Activated naive CD8-positive, alpha-beta T cell treated with anti-CD3 and anti-CD28 coated beads, Interleukin-2, amount 50 U/mL, for 16 hours (primary cell): ENCODE measurements at regions not wholly inside any gene's neighbourhood (a gene's known extent, or its start where the extent isn't known, plus 50 kb on each side); places are given as distances from the start of the nearest gene placed in this dataset.
"Not testable (repeated sequence)": the region's sequence is repeated elsewhere in the genome, so short reads cannot be mapped to it uniquely, and the experiment has no call there.

Source experiments
- DNase-seq: peaks from one replicate; pipeline ENCODE4 v3.0.0-alpha.2; 2020; ENCODE audit warnings: low read depth, low spot score

GRCh38 chr18:60202708-60203107, 169.9 kb downstream of the MC4R start:
- DNase-seq: no peak

GRCh38 chr18:60200558-60200957, 172.0 kb downstream of the MC4R start:
- DNase-seq: no peak

- DNase-seq: no peak
Measured at GRCh38 chr18:60199505-60199904, 173.1 kb downstream of the MC4R start.

- DNase-seq: no peak
Measured at GRCh38 chr18:60197671-60198462, 174.7 kb downstream of the MC4R start.

- DNase-seq: no peak
Measured at GRCh38 chr18:60196836-60197606, 175.6 kb downstream of the MC4R start.

GRCh38 chr18:60193780-60194179, 178.8 kb downstream of the MC4R start:
- DNase-seq: no peak

GRCh38 chr18:60191926-60192325, 180.6 kb downstream of the MC4R start:
- DNase-seq: no peak

- DNase-seq: no peak
Measured at GRCh38 chr18:60189856-60190255, 182.7 kb downstream of the MC4R start.

- no peak for DNase-seq
Measured at GRCh38 chr18:60188958-60189357, 183.6 kb downstream of the MC4R start.

- DNase-seq: no peak
Measured at GRCh38 chr18:60182223-60182622, 190.4 kb downstream of the MC4R start.

- no peak for DNase-seq
Measured at GRCh38 chr18:60180671-60181070, 191.9 kb downstream of the MC4R start.

- not testable (repeated sequence) for DNase-seq
Measured at GRCh38 chr18:60178224-60178623, 194.4 kb downstream of the MC4R start.

GRCh38 chr18:60176259-60176658, 196.3 kb downstream of the MC4R start:
- no peak for DNase-seq

GRCh38 chr18:60174832-60175231, 197.7 kb downstream of the MC4R start:
- no peak for DNase-seq

- DNase-seq: no peak
Measured at GRCh38 chr18:60172030-60172429, 200.5 kb downstream of the MC4R start.

- no peak for DNase-seq
Measured at GRCh38 chr18:60163622-60164021, 209.0 kb downstream of the MC4R start.

- no peak for DNase-seq
Measured at GRCh38 chr18:60162388-60162787, 210.2 kb downstream of the MC4R start.

GRCh38 chr18:60157810-60158209, 214.8 kb downstream of the MC4R start:
- no peak for DNase-seq

GRCh38 chr18:60153376-60153775, 219.2 kb downstream of the MC4R start:
- DNase-seq: no peak

GRCh38 chr18:60149316-60149715, 223.3 kb downstream of the MC4R start:
- DNase-seq: no peak

GRCh38 chr18:60147323-60147722, 225.3 kb downstream of the MC4R start:
- no peak for DNase-seq

GRCh38 chr18:60146220-60146960, 226.2 kb downstream of the MC4R start:
- DNase-seq: no peak
